Brain microvascular endothelial cell (primary cell): ENCODE measurements at regions not wholly inside any gene's neighbourhood (a gene's known extent, or its start where the extent isn't known, plus 50 kb on each side); places are given as distances from the start of the nearest gene placed in this dataset.
"Not testable (repeated sequence)": the region's sequence is repeated elsewhere in the genome, so short reads cannot be mapped to it uniquely, and the experiment has no call there.

ENCODE experiments used
- DNase-seq: peaks from one replicate; pipeline ENCODE4 v3.0.0-alpha.2; 2020
- H3K27ac ChIP-seq: fragments of 250-450 bp; sonication (Bioruptor Pico); 2 replicates; pipeline ENCODE4 v1.5.1; 2020; ENCODE audit warnings: mild to moderate bottlenecking, moderate library complexity
- H3K27me3 ChIP-seq: fragments of 250-450 bp; sonication (Bioruptor Pico); replicated peaks from 2 replicates; pipeline ENCODE4 v1.5.1; 2020; ENCODE audit warnings: mild to moderate bottlenecking
- H3K36me3 ChIP-seq: fragments of 250-450 bp; sonication (Bioruptor Pico); replicated peaks from 2 replicates; pipeline ENCODE4 v1.5.1; 2020; ENCODE audit warnings: mild to moderate bottlenecking
- H3K4me3 ChIP-seq: 2 replicates; pipeline ENCODE4 v1.5.1; 2011; ENCODE audit warnings: low read depth, mild to moderate bottlenecking, control low read depth, low read length, moderate library complexity
- CTCF ChIP-seq: IDR thresholded peaks from 2 replicates; pipeline ENCODE4 v1.5.1; 2011; ENCODE audit warnings: low read depth, mild to moderate bottlenecking, moderate library complexity, low read length, control low read depth, inconsistent platforms; ENCODE audit errors: missing control alignments
- in situ Hi-C: cut with HindIII; loops from 2 replicates; pipeline ENCODE4 v1.10.0; 2017; ENCODE audit warnings: low sequenced_read_pairs, low pct_ligation_motif_present

- Histone ChIP-seq H3K27me3 (no peaks in the 10 kb centered on the region), H3K36me3 (no peaks in the 10 kb centered on the region), H3K4me3 (no peak overlapping the region), H3K27ac (no peak overlapping the region)
- no peak for TF ChIP-seq CTCF
- DNase-seq, result no peak
- in situ Hi-C loops, result no loop called here
Measured at GRCh38 chr14:30069536-30069935, 141.9 kb upstream of the PRKD1 start.

- H3K4me3 ChIP-seq, in situ Hi-C loops, H3K27ac ChIP-seq, H3K27me3 ChIP-seq, DNase-seq, H3K36me3 ChIP-seq: not testable (repeated sequence)
Measured at GRCh38 chr14:30072454-30072853, 144.8 kb upstream of the PRKD1 start.

GRCh38 chr14:30077946-30078345, 150.3 kb upstream of the PRKD1 start:
- Histone ChIP-seq H3K27ac (no peak overlapping the region), H3K36me3 (no peaks in the 10 kb centered on the region), H3K27me3 (no peaks in the 10 kb centered on the region), H3K4me3 (no peak overlapping the region)
- DNase-seq, result no peak
- in situ Hi-C loops, result no loop called here
- TF ChIP-seq CTCF, result no peak

GRCh38 chr14:30078811-30079402, 151.3 kb upstream of the PRKD1 start:
- TF ChIP-seq CTCF, result no peak
- Histone ChIP-seq H3K27ac (no peak overlapping the region), H3K36me3 (no peaks in the 10 kb centered on the region), H3K4me3 (no peak overlapping the region), H3K27me3 (no peaks in the 10 kb centered on the region)
- in situ Hi-C loops, result no loop called here
- no peak for DNase-seq

- Histone ChIP-seq H3K27me3 (no peaks in the 10 kb centered on the region), H3K36me3 (no peaks in the 10 kb centered on the region), H3K27ac (no peak overlapping the region), H3K4me3 (no peak overlapping the region)
- TF ChIP-seq CTCF, result no peak
- in situ Hi-C loops, result no loop called here
- DNase-seq, result no peak
Measured at GRCh38 chr14:30082486-30082885, 154.8 kb upstream of the PRKD1 start.

- no peaks in the 10 kb centered on the region for H3K36me3 ChIP-seq
- no peak overlapping the region for H3K4me3 ChIP-seq
- in situ Hi-C loops, result no loop called here
- DNase-seq, result no peak
- TF ChIP-seq CTCF, result no peak
- no peaks in the 10 kb centered on the region for H3K27me3 ChIP-seq
- no peak overlapping the region for H3K27ac ChIP-seq
Measured at GRCh38 chr14:30084811-30085210, 157.2 kb upstream of the PRKD1 start.
